ENCODE measurements at regions not wholly inside any gene's neighbourhood (a gene's known extent, or its start where the extent isn't known, plus 50 kb on each side); places are given as distances from the start of the nearest gene placed in this dataset.

DNA sequence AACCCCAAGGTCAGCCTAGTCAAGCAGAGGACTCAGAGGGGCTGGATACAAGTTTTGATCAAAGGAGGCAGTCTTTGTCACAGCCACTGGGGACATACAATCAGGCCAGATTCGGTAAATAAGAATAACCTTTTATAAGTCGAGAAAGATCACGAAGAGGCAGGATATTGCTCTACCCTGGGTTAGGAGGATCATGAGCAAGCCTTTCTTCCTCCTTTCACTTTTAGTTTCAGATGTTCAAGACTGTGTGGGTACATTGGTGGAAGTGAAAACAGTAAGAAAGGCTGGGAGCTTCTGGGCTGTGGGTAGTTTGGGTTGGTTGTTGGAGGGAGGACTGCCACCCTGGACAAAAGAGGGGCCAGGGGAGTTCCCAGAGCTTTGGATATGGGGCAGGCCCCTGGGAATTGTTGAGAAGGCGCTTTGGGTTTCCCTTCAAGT is 127.7 kb downstream of the SNAPC1 start:
- no peak overlapping the region for H3K4me3 ChIP-seq (ENCODE audit: insufficient read depth, low read depth, low read length)
- no peak overlapping the region for H3K4ac ChIP-seq (ENCODE audit: low read depth, low read length)
- no peaks in the 10 kb centered on the region for H3K79me1 ChIP-seq (ENCODE audit: low read depth in 1 of 2, low read length in 2 of 2)
- no peak overlapping the region for H3K27ac ChIP-seq (ENCODE audit: insufficient read depth, low read length)
- no peak overlapping the region for H2BK120ac ChIP-seq (ENCODE audit: low read depth, low read length)
- no peak overlapping the region for H3K9ac ChIP-seq (ENCODE audit: low read depth, low read length)
- H3K4me2 ChIP-seq (ENCODE audit: low read depth, low read length), result peak overlapping the region; percentile 42; the same call in 1 of the 2 replicates
- in situ Hi-C loops (cut with MboI; ENCODE audit: low sequenced_read_pairs), result no loop called here
- H4K8ac ChIP-seq (ENCODE audit: low read depth in 2 of 2, low read length in 2 of 2), result no peak overlapping the region
- no peak overlapping the region for H2BK15ac ChIP-seq (ENCODE audit: low read depth, low read length)
- no peaks in the 10 kb centered on the region for H3K9me1 ChIP-seq (ENCODE audit: insufficient read depth, low read length)
- WGBS, 2 experiments (ENCODE audit: extremely low coverage in 2 of 2, insufficient read length in 1 of 2), result 80% methylated on average over 1 of the region's 4 CpGs; no CpG with 5 or more reads in 1 of the 2 experiments
- POLR2A ChIA-PET (ENCODE audit: unreplicated experiment), result no interaction called here
- BruUV-seq (replicated peaks), result no TSS peak
- no peak overlapping the region for H2BK20ac ChIP-seq (ENCODE audit: low read depth, low read length)
- no peak overlapping the region for H2AK5ac ChIP-seq (ENCODE audit: low read depth, low read length)
- intact Hi-C loops (cut with micrococcal nuclease), result no loop called here
- H4K5ac ChIP-seq (ENCODE audit: low read depth, low read length), result no peak overlapping the region
- no peaks in the 10 kb centered on the region for H3K4me1 ChIP-seq (ENCODE audit: control insufficient read depth, insufficient read depth, low read length)
- H3K36me3 ChIP-seq (ENCODE audit: control insufficient read depth, insufficient read depth, low read length), result no peaks in the 10 kb centered on the region
- H3K27me3 ChIP-seq (ENCODE audit: control insufficient read depth, insufficient read depth, low read length), result peaks cover 5% of the 10 kb centered on the region; the same call in 1 of the 2 replicates
- no peaks in the 10 kb centered on the region for H3K9me3 ChIP-seq (ENCODE audit: control insufficient read depth, insufficient read depth, low read length)
- H3K18ac ChIP-seq (ENCODE audit: low read depth, low read length), result no peak overlapping the region
- TF ChIP-seq MXI1 (IDR thresholded peaks at IDR 0.05; ENCODE audit: borderline replicate concordance, low read depth, low read length) (no peak), CEBPB (IDR thresholded peaks at IDR 0.05; ENCODE audit: low read depth, low read length) (no peak), MAFK (IDR thresholded peaks at IDR 0.05; ENCODE audit: low read depth, low read length) (no peak), MAZ (IDR thresholded peaks at IDR 0.05; ENCODE audit: borderline replicate concordance, low read depth, low read length) (no peak), RCOR1 (IDR thresholded peaks at IDR 0.05; ENCODE audit: insufficient replicate concordance, low read length) (no peak), RAD21 (IDR thresholded peaks at IDR 0.05; ENCODE audit: low read length) (no peak), SMC3 (IDR thresholded peaks at IDR 0.05; ENCODE audit: low read depth, low read length) (no peak), POLR2A (IDR thresholded peaks at IDR 0.05; ENCODE audit: low read depth, low read length) (no peak), FOS (IDR thresholded peaks at IDR 0.05; ENCODE audit: low read depth, low read length) (no peak), BHLHE40 (IDR thresholded peaks at IDR 0.05; ENCODE audit: low read depth, low read length) (no peak), CHD1 (IDR thresholded peaks at IDR 0.05; ENCODE audit: low read depth, low read length) (no peak), RFX5 (IDR thresholded peaks at IDR 0.05; ENCODE audit: low read depth, low read length) (no peak), NFE2L2 (IDR thresholded peaks at IDR 0.05; ENCODE audit: low read depth, low read length) (no peak)
- TF ChIP-seq, protein P1, sequence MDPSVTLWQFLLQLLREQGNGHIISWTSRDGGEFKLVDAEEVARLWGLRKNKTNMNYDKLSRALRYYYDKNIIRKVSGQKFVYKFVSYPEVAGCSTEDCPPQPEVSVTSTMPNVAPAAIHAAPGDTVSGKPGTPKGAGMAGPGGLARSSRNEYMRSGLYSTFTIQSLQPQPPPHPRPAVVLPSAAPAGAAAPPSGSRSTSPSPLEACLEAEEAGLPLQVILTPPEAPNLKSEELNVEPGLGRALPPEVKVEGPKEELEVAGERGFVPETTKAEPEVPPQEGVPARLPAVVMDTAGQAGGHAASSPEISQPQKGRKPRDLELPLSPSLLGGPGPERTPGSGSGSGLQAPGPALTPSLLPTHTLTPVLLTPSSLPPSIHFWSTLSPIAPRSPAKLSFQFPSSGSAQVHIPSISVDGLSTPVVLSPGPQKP (IDR thresholded peaks at IDR 0.05; ENCODE audit: borderline replicate concordance, low read depth, low read length), result no peak
- TF ChIP-seq, protein P2, sequence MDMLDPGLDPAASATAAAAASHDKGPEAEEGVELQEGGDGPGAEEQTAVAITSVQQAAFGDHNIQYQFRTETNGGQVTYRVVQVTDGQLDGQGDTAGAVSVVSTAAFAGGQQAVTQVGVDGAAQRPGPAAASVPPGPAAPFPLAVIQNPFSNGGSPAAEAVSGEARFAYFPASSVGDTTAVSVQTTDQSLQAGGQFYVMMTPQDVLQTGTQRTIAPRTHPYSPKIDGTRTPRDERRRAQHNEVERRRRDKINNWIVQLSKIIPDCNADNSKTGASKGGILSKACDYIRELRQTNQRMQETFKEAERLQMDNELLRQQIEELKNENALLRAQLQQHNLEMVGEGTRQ (IDR thresholded peaks at IDR 0.05; ENCODE audit: low read depth, low read length), result no peak
- TF ChIP-seq, protein P3, sequence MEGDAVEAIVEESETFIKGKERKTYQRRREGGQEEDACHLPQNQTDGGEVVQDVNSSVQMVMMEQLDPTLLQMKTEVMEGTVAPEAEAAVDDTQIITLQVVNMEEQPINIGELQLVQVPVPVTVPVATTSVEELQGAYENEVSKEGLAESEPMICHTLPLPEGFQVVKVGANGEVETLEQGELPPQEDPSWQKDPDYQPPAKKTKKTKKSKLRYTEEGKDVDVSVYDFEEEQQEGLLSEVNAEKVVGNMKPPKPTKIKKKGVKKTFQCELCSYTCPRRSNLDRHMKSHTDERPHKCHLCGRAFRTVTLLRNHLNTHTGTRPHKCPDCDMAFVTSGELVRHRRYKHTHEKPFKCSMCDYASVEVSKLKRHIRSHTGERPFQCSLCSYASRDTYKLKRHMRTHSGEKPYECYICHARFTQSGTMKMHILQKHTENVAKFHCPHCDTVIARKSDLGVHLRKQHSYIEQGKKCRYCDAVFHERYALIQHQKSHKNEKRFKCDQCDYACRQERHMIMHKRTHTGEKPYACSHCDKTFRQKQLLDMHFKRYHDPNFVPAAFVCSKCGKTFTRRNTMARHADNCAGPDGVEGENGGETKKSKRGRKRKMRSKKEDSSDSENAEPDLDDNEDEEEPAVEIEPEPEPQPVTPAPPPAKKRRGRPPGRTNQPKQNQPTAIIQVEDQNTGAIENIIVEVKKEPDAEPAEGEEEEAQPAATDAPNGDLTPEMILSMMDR (conservative IDR thresholded peaks at IDR 0.05; ENCODE audit: low read depth, low read length), result no peak
- DNase-seq (no peak), ATAC-seq (ENCODE audit: low read depth) (no peak)
- H2BK5ac ChIP-seq (ENCODE audit: low read depth, low read length, poor library complexity, severe bottlenecking), result no peak overlapping the region
- dilution Hi-C loops (cut with HindIII; ENCODE audit: low sequenced_read_pairs, unreplicated experiment), result no loop called here
- CTCF ChIA-PET, result interaction anchor here (1.1 to 1.2 kb wide), 2 partner anchors 29 to 237 kb away, joined by 3 read pairs; no protein-coding TSS in a partner anchor
- no peak overlapping the region for H3K14ac ChIP-seq (replicated peaks; ENCODE audit: low read depth, low read length)
- H3K23ac ChIP-seq (ENCODE audit: low read depth, low read length), result no peak overlapping the region
- H2AFZ ChIP-seq (replicated peaks; ENCODE audit: low read length, poor library complexity), result no peak overlapping the region
- no peak overlapping the region for H4K91ac ChIP-seq (ENCODE audit: insufficient read depth, low read depth, low read length)
- H3K56ac ChIP-seq (ENCODE audit: extremely low read depth, insufficient read depth, low read length), result no peak overlapping the region
- H2AK9ac ChIP-seq (replicated peaks; ENCODE audit: low read depth, low read length, poor library complexity), result no peak overlapping the region
- H4K20me1 ChIP-seq (ENCODE audit: insufficient read depth, low read length), result no peaks in the 10 kb centered on the region

Measured in IMR-90 (cell line).